Activated CD4-positive, alpha-beta T cell treated with anti-CD3 and anti-CD28 coated beads, Interleukin-2, amount 10 ng/mL, durations not matched to agents 7 days and 5 days (primary cell): ENCODE measurements at regions not wholly inside any gene's neighbourhood (a gene's known extent, or its start where the extent isn't known, plus 50 kb on each side); places are given as distances from the start of the nearest gene placed in this dataset.

Source experiments
- CTCF ChIA-PET: fragments of 350-600 bp; sonication (Branson Sonifier 250); formaldehyde crosslinking; loops from one replicate; lab custom pipeline; 2021; ENCODE audit warnings: antibody characterized with exemption; lab: Charles Lee
- POLR2A ChIA-PET: fragments of 350-600 bp; sonication (Branson Sonifier 250); formaldehyde crosslinking; loops from one replicate; lab custom pipeline; 2021; ENCODE audit warnings: antibody characterized with exemption; lab: Charles Lee
- DNase-seq: peaks from one replicate; pipeline ENCODE4 v3.0.0-alpha.2; 2020
- H3K27ac Mint-ChIP-seq: one replicate; pipeline ENCODE4 v1.8.0; 2021; ENCODE audit warnings: mild to moderate bottlenecking, moderate library complexity, mixed read lengths
- H3K27me3 Mint-ChIP-seq: one replicate; pipeline ENCODE4 v1.8.0; 2021; ENCODE audit warnings: mixed read lengths
- H3K36me3 Mint-ChIP-seq: one replicate; pipeline ENCODE4 v1.8.0; 2021; ENCODE audit warnings: low read depth, mixed read lengths
- H3K4me1 Mint-ChIP-seq: one replicate; pipeline ENCODE4 v1.8.0; 2021; ENCODE audit warnings: mixed read lengths
- H3K4me3 Mint-ChIP-seq: one replicate; pipeline ENCODE4 v1.8.0; 2021; ENCODE audit warnings: mild to moderate bottlenecking, moderate library complexity, mixed read lengths
- H3K9me3 Mint-ChIP-seq: one replicate; pipeline ENCODE4 v1.8.0; 2021; ENCODE audit warnings: mixed read lengths

- H3K27me3 Mint-ChIP-seq, result no peaks in the 10 kb centered on the region
- H3K36me3 Mint-ChIP-seq, result no peaks in the 10 kb centered on the region
- peaks cover 7% of the 10 kb centered on the region for H3K9me3 Mint-ChIP-seq
- CTCF ChIA-PET, result no interaction called here
- no peak overlapping the region for H3K4me3 Mint-ChIP-seq
- DNase-seq, result no peak
- no peaks in the 10 kb centered on the region for H3K4me1 Mint-ChIP-seq
- POLR2A ChIA-PET, result no interaction called here
- no peak overlapping the region for H3K27ac Mint-ChIP-seq
Measured at GRCh38 chr4:189237340-189237739, 703.3 kb upstream of the FRG1 start.

DNA sequence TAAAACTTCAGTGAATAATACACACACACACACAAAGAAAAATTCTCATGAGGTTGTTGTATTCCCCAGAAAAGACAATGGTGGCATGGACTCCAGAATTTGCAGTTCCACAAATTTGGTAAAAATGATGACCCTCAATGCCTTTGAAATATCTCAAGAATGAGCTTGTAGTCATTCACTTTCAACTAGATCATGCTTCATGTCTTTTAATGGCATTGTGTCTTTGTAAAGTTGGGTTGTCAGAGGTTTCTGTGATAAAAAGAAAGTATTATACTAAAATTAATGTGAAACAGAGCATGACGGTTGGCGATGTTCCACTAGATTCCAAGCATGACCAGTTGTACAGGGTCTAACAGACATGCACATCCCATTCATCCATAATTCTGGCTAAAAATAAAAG, 685.0 kb upstream of the FRG1 start:
- Mint-ChIP-seq H3K36me3 (no peaks in the 10 kb centered on the region), H3K27me3 (no peaks in the 10 kb centered on the region), H3K27ac (no peak overlapping the region), H3K4me3 (no peak overlapping the region), H3K4me1 (no peaks in the 10 kb centered on the region), H3K9me3 (peaks cover 3% of the 10 kb centered on the region)
- CTCF ChIA-PET, result no interaction called here
- POLR2A ChIA-PET, result no interaction called here
- no peak for DNase-seq

DNA sequence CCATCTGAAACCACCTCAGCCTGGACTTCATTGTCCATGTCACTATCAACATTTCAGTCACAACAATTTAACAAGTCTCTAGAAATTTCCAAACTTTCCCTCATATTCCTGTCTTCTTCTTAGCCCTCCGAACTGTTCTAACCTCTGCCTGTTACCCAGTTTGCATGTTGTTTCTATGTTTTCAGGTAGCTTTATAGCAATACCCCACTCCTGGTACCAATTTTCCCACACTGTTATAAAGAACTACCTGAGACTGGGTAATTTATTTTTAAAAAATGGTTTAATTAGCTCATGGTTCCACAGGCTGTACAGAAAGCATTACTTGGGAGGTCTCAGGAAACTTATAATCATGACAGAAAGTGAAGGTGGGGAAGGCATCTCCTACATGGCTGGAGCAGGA, 679.2 kb upstream of the FRG1 start:
- H3K36me3 Mint-ChIP-seq, result no peaks in the 10 kb centered on the region
- DNase-seq, result no peak
- H3K4me3 Mint-ChIP-seq, result no peak overlapping the region
- ChIA-PET CTCF (no interaction called here), POLR2A (no interaction called here)
- no peaks in the 10 kb centered on the region for H3K4me1 Mint-ChIP-seq
- H3K27me3 Mint-ChIP-seq, result no peaks in the 10 kb centered on the region
- no peaks in the 10 kb centered on the region for H3K9me3 Mint-ChIP-seq
- no peak overlapping the region for H3K27ac Mint-ChIP-seq

DNA sequence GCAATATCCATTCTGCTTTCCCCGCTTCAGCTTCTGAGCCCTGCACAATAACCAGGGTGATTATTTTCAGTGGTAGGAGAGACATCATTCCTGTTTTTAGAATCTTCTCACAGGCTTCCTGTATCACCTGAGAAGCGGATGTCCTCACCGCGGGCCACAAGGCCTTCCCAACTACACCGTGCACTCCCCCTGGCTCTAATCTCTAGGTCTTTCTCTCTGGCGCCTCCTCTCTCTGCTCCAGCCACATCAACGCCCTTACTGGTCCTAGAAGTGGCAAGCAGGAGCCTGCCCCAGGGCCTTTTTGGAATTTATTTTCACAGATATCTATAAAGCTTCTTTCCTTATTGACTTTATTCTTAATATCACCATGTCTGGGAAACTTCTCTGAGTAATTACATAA, 675.2 kb upstream of the FRG1 start:
- no peaks in the 10 kb centered on the region for H3K36me3 Mint-ChIP-seq
- no peak overlapping the region for H3K4me3 Mint-ChIP-seq
- ChIA-PET POLR2A (no interaction called here), CTCF (no interaction called here)
- no peak for DNase-seq
- H3K4me1 Mint-ChIP-seq, result no peaks in the 10 kb centered on the region
- H3K9me3 Mint-ChIP-seq, result peaks cover 6% of the 10 kb centered on the region
- no peaks in the 10 kb centered on the region for H3K27me3 Mint-ChIP-seq
- H3K27ac Mint-ChIP-seq, result no peak overlapping the region

DNA sequence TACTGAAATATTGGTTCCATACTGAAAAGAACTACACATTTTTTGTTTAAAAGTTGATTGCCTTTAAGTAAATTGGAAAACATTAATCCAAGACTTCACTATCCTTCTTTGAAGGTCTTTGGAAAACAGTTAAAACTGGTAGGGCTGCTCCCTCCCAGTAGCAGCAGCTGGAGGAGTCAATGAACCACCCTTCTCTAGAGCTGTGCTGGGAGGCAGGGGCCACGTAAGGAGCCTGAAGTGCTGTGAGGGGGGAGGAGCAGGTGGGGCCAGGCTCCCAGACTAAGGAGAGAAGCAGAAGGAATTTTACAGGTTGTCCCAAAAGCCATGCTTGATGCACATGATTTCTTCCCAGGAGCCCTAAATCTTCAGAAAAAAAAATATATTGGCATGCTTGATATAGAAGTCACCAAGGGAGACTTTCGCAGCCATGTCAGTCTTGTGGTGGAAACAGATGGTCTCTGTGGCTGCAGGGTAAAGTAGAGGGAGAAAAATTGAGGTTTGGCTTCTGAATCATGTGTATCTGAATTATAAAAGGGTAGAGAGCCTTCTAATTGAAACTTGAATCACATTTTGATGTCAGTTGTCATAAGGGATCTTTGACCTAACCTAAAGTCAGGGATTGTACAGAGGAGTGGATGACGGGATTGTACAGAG, 673.2 kb upstream of the FRG1 start:
- H3K4me1 Mint-ChIP-seq, result no peaks in the 10 kb centered on the region
- no peaks in the 10 kb centered on the region for H3K27me3 Mint-ChIP-seq
- peaks cover 6% of the 10 kb centered on the region for H3K9me3 Mint-ChIP-seq
- ChIA-PET POLR2A (no interaction called here), CTCF (no interaction called here)
- no peaks in the 10 kb centered on the region for H3K36me3 Mint-ChIP-seq
- no peak overlapping the region for H3K27ac Mint-ChIP-seq
- no peak overlapping the region for H3K4me3 Mint-ChIP-seq
- no peak for DNase-seq

GRCh38 chr4:189278597-189279165, 662.0 kb upstream of the FRG1 start:
- no peaks in the 10 kb centered on the region for H3K4me1 Mint-ChIP-seq
- ChIA-PET CTCF (no interaction called here), POLR2A (no interaction called here)
- H3K36me3 Mint-ChIP-seq, result no peaks in the 10 kb centered on the region
- no peak overlapping the region for H3K27ac Mint-ChIP-seq
- no peaks in the 10 kb centered on the region for H3K27me3 Mint-ChIP-seq
- peaks cover 3% of the 10 kb centered on the region for H3K9me3 Mint-ChIP-seq
- DNase-seq, result no peak
- H3K4me3 Mint-ChIP-seq, result no peak overlapping the region

GRCh38 chr4:189279188-189279587, 661.5 kb upstream of the FRG1 start:
- POLR2A ChIA-PET, result no interaction called here
- Mint-ChIP-seq H3K9me3 (peaks cover 3% of the 10 kb centered on the region), H3K27ac (no peak overlapping the region), H3K4me3 (no peak overlapping the region), H3K27me3 (no peaks in the 10 kb centered on the region), H3K36me3 (no peaks in the 10 kb centered on the region), H3K4me1 (no peaks in the 10 kb centered on the region)
- CTCF ChIA-PET, result no interaction called here
- DNase-seq, result no peak

- H3K9me3 Mint-ChIP-seq, result no peaks in the 10 kb centered on the region
- H3K27me3 Mint-ChIP-seq, result no peaks in the 10 kb centered on the region
- POLR2A ChIA-PET, result no interaction called here
- no peak overlapping the region for H3K27ac Mint-ChIP-seq
- CTCF ChIA-PET, result no interaction called here
- no peak for DNase-seq
- no peaks in the 10 kb centered on the region for H3K4me1 Mint-ChIP-seq
- H3K4me3 Mint-ChIP-seq, result no peak overlapping the region
- H3K36me3 Mint-ChIP-seq, result no peaks in the 10 kb centered on the region
Measured at GRCh38 chr4:189285377-189285776, 655.3 kb upstream of the FRG1 start.

DNA sequence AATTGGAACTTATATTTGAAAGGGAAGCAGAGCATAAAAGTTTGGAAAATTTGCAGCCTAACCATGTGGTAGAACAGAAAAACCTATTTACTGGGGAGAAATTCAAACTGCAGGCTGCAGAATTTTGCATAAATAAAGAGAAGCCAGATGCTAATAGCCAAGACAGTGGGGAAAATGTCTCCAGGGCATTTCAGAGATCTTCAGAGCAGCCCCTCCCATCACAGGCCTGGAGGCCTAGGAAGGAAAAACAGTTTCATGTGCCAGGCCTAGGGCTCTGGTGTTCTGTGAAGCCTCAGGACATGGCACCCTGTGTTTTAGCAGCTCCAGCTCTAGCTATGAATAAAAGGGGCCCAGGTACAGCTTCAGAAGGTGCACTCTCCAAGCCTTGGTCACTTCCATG, 648.7 kb upstream of the FRG1 start:
- no peaks in the 10 kb centered on the region for H3K36me3 Mint-ChIP-seq
- no peak overlapping the region for H3K4me3 Mint-ChIP-seq
- H3K27me3 Mint-ChIP-seq, result no peaks in the 10 kb centered on the region
- no peaks in the 10 kb centered on the region for H3K4me1 Mint-ChIP-seq
- H3K9me3 Mint-ChIP-seq, result no peaks in the 10 kb centered on the region
- DNase-seq, result no peak
- POLR2A ChIA-PET, result no interaction called here
- CTCF ChIA-PET, result no interaction called here
- no peak overlapping the region for H3K27ac Mint-ChIP-seq

DNA sequence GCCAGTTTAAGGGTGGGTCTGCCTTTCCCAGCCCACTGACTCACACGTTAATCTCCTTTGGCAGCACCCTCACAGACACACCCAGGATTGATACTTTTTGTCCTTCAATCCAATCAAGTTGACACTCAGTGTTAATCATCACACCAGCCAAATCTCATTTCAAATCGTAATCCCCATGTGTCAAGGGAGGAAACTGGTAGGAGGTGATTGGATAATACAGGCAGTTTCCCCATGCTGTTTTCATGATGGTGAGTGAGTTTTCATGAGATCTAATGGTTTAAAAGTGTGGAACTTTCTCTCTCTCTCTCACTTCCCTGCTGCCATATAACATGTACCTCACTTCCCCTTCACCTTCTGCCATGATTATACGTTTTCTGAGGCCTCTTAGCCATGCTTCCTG, 647.2 kb upstream of the FRG1 start:
- CTCF ChIA-PET, result no interaction called here
- no peak overlapping the region for H3K4me3 Mint-ChIP-seq
- H3K4me1 Mint-ChIP-seq, result no peaks in the 10 kb centered on the region
- H3K27ac Mint-ChIP-seq, result no peak overlapping the region
- H3K27me3 Mint-ChIP-seq, result no peaks in the 10 kb centered on the region
- no peaks in the 10 kb centered on the region for H3K36me3 Mint-ChIP-seq
- POLR2A ChIA-PET, result no interaction called here
- DNase-seq, result no peak
- no peaks in the 10 kb centered on the region for H3K9me3 Mint-ChIP-seq

DNA sequence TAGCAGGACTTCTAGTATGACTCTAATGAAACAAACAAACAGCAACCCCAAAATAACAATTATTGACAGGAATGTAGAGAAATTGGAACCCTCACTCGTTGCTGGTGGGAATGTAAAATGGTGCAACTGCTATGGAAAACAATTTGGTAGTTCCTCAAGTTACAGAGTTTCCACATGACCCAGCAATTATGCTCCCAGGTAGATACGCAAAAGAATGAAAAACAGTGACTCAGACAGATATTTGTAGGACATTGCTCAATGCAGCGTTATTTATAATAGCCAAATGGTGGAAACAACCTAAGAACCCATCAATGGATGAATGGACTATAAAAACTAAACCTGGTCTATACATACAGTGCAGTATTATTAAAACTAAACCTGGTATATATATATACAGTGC, 646.1 kb upstream of the FRG1 start:
- H3K9me3 Mint-ChIP-seq, result no peaks in the 10 kb centered on the region
- no peaks in the 10 kb centered on the region for H3K36me3 Mint-ChIP-seq
- no peak overlapping the region for H3K4me3 Mint-ChIP-seq
- ChIA-PET POLR2A (no interaction called here), CTCF (no interaction called here)
- no peaks in the 10 kb centered on the region for H3K4me1 Mint-ChIP-seq
- no peaks in the 10 kb centered on the region for H3K27me3 Mint-ChIP-seq
- no peak overlapping the region for H3K27ac Mint-ChIP-seq
- no peak for DNase-seq

DNA sequence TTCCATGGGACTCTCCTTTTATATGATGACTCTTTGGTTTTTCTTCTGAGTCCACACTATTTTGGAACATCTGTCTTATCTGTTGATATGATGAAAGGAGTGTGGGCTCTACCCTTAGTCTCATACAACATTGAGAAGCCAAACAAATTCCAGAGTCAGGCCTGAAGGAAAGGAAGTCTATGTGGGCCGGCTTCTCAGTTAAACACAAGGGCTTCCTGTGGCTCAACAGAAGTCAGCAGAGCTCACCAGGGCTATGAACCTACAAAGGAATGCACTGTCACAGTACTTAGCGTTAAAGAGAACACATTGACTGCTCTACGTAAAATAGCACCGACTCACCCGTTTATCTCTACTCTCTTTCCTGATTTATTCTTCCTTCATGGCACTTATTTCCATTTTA, 641.0 kb upstream of the FRG1 start:
- ChIA-PET POLR2A (no interaction called here), CTCF (no interaction called here)
- Mint-ChIP-seq H3K4me1 (no peaks in the 10 kb centered on the region), H3K4me3 (no peak overlapping the region), H3K36me3 (no peaks in the 10 kb centered on the region), H3K27me3 (no peaks in the 10 kb centered on the region), H3K9me3 (no peaks in the 10 kb centered on the region), H3K27ac (no peak overlapping the region)
- DNase-seq, result no peak

DNA sequence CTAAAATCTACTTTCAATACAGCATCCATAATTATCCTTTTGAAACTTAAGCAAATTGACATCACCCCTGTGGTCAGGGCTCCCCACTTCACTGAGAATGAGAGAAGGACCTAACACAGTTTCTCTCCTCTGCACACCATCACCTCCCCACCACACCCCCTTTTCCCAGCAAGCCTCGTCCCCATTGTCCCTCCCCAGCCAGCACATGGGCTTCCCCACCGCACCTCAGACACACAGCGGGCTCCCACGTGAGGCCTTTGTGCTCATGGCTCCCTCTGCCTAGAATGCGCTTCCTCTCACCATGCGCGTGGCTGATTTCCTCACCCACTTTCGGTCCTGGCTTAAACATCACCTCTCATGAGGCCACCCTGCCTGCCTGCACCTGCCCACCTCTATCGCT, 639.0 kb upstream of the FRG1 start:
- H3K27ac Mint-ChIP-seq, result no peak overlapping the region
- ChIA-PET POLR2A (no interaction called here), CTCF (no interaction called here)
- no peaks in the 10 kb centered on the region for H3K27me3 Mint-ChIP-seq
- H3K4me1 Mint-ChIP-seq, result no peaks in the 10 kb centered on the region
- H3K9me3 Mint-ChIP-seq, result no peaks in the 10 kb centered on the region
- H3K4me3 Mint-ChIP-seq, result no peak overlapping the region
- no peak for DNase-seq
- H3K36me3 Mint-ChIP-seq, result no peaks in the 10 kb centered on the region

- POLR2A ChIA-PET, result no interaction called here
- Mint-ChIP-seq H3K4me3 (no peak overlapping the region), H3K9me3 (no peaks in the 10 kb centered on the region), H3K27ac (no peak overlapping the region), H3K4me1 (no peaks in the 10 kb centered on the region), H3K27me3 (no peaks in the 10 kb centered on the region), H3K36me3 (no peaks in the 10 kb centered on the region)
- CTCF ChIA-PET, result interaction anchor here (0.6 kb wide), 1 partner anchor 14 kb away, joined by 3 read pairs; no protein-coding TSS in a partner anchor
- DNase-seq, result no peak
Measured at GRCh38 chr4:189302719-189303118, 638.0 kb upstream of the FRG1 start.
